ENCODE measurements at regions not wholly inside any gene's neighbourhood (a gene's known extent, or its start where the extent isn't known, plus 50 kb on each side); places are given as distances from the start of the nearest gene placed in this dataset.

DNA sequence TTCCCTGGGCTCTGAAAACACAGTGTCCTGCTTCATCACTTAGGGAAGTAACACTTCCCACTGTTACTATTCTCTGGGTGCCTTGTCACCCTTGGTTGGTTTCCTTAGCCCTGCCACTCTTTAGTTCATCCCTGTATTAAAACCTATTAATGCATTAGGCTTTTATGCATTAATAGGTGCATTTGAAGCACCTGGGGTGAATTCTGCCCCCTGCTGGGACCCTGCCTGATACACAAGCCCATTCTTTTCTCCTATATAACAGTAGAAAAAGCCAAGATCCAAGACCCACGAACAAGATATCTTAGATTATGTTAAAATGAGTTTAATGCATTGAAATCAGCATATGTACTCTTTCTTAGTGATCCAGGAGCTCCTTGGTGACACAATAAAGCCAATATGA is 235.7 kb downstream of the PMP22 start:
- Histone ChIP-seq H3K4me1 (ENCODE audit: control insufficient read depth in 5 of 5, insufficient read depth in 5 of 5, low read length in 5 of 5) (no peaks in the 10 kb centered on the region), H3K4me3 (ENCODE audit: low read depth in 1 of 5, low read length in 5 of 5) (no peak overlapping the region), H3K27me3 (ENCODE audit: control insufficient read depth in 5 of 5, insufficient read depth in 4 of 5, low read length in 5 of 5) (peaks cover 0 to 6% (median 0%) of the 10 kb centered on the region in 5 donors), H3K9ac (ENCODE audit: low read length in 5 of 5) (no peak overlapping the region), H3K9me3 (ENCODE audit: control insufficient read depth in 5 of 5, low read length in 5 of 5) (no peaks in the 10 kb centered on the region), H3K27ac (ENCODE audit: low read depth, low read length) (no peak overlapping the region), H3K36me3 (ENCODE audit: control insufficient read depth in 5 of 5, insufficient read depth in 5 of 5, low read length in 5 of 5) (no peaks in the 10 kb centered on the region)

DNA sequence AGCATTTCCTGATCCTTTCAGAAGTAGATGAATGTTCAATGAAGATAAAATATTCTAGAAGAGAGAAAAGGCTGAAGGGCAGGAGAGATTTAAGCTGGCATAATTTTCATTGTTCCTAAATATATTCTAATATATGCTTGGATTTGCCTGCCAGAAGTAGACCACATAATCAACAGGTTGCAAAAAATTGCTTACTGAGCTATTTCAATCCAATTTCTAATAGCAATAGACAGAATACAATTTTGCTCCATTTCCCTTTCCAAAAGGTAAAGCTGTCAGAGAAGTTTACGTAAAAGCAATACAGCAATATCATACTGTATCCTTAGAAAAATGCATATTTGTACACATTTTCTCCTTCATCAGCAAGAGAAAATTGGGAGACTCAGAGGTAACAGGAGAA is 237.3 kb downstream of the PMP22 start:
- Histone ChIP-seq H3K27ac (ENCODE audit: low read depth, low read length) (no peak overlapping the region), H3K27me3 (ENCODE audit: control insufficient read depth in 5 of 5, insufficient read depth in 4 of 5, low read length in 5 of 5) (peaks cover 0 to 6% (median 0%) of the 10 kb centered on the region in 5 donors), H3K4me1 (ENCODE audit: control insufficient read depth in 5 of 5, insufficient read depth in 5 of 5, low read length in 5 of 5) (no peaks in the 10 kb centered on the region), H3K9me3 (ENCODE audit: control insufficient read depth in 5 of 5, low read length in 5 of 5) (no peaks in the 10 kb centered on the region), H3K36me3 (ENCODE audit: control insufficient read depth in 5 of 5, insufficient read depth in 5 of 5, low read length in 5 of 5) (no peaks in the 10 kb centered on the region), H3K4me3 (ENCODE audit: low read depth in 1 of 5, low read length in 5 of 5) (no peak overlapping the region), H3K9ac (ENCODE audit: low read length in 5 of 5) (no peak overlapping the region)

DNA sequence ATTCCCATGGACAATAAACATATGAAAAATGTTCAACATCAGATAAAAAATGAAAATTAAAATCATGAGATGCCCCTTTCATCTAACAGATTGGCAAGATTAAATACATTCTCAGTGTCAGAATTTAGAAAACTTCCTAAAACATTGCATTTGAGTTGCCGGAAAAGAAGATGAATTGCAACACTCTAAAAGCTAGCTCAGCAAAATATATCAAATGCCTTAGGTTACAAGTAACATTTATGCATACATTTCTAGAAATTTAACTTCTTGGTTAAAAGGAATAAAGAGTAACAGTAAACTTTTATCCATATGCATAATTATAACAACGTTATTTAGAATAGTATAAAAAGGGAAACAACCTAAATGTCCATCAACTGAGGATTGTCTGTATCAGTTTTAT is 239.0 kb downstream of the PMP22 start:
- Histone ChIP-seq H3K9me3 (ENCODE audit: control insufficient read depth in 5 of 5, low read length in 5 of 5) (no peaks in the 10 kb centered on the region), H3K9ac (ENCODE audit: low read length in 5 of 5) (no peak overlapping the region), H3K27me3 (ENCODE audit: control insufficient read depth in 5 of 5, insufficient read depth in 4 of 5, low read length in 5 of 5) (peaks cover 0 to 6% (median 0%) of the 10 kb centered on the region in 5 donors), H3K4me1 (ENCODE audit: control insufficient read depth in 5 of 5, insufficient read depth in 5 of 5, low read length in 5 of 5) (no peaks in the 10 kb centered on the region), H3K4me3 (ENCODE audit: low read depth in 1 of 5, low read length in 5 of 5) (no peak overlapping the region), H3K27ac (ENCODE audit: low read depth, low read length) (no peak overlapping the region), H3K36me3 (ENCODE audit: control insufficient read depth in 5 of 5, insufficient read depth in 5 of 5, low read length in 5 of 5) (no peaks in the 10 kb centered on the region)

DNA sequence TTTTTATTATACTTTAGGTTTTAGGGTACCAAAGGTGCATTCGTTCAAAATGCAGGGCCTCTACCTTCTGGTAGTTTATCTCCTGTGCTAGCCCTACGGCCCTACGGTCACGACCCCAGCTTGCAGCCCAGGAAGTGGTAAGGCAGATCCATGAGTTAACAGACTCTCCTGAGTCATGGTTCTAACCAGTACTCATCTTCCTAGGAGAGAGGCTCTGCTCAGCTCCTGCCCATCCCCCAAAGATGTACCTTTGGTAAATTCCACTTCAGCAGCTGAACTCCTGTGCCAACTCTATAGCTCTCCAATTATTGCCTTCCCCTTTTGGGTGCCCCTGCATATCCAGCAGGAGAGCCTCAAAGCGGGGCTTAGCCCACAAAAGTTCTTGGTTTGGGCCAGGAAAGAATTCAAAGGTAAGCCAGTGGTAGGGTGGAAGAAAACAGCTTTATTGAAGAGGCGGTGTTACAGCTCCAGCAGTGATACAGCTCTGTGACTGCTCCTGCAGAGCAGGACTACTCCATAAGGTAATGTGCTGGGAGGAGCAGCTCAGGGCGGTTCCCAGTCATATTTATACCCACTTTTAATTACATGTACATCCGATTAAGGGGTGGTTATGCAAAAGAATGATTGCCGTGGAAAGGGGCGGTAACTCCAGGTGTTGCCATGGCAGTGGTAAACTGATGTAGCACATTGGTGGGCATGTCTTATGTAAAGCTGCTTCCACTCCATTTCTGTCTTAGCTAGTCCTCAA is 241.4 kb downstream of the PMP22 start:
- Histone ChIP-seq H3K36me3 (ENCODE audit: control insufficient read depth in 5 of 5, insufficient read depth in 5 of 5, low read length in 5 of 5) (no peaks in the 10 kb centered on the region), H3K27ac (ENCODE audit: low read depth, low read length) (no peak overlapping the region), H3K9me3 (ENCODE audit: control insufficient read depth in 5 of 5, low read length in 5 of 5) (no peaks in the 10 kb centered on the region), H3K4me3 (ENCODE audit: low read depth in 1 of 5, low read length in 5 of 5) (no peak overlapping the region), H3K4me1 (ENCODE audit: control insufficient read depth in 5 of 5, insufficient read depth in 5 of 5, low read length in 5 of 5) (no peaks in the 10 kb centered on the region), H3K27me3 (ENCODE audit: control insufficient read depth in 5 of 5, insufficient read depth in 4 of 5, low read length in 5 of 5) (no peaks in the 10 kb centered on the region), H3K9ac (ENCODE audit: low read length in 5 of 5) (no peak overlapping the region)

- Histone ChIP-seq H3K27me3 (ENCODE audit: control insufficient read depth in 5 of 5, insufficient read depth in 4 of 5, low read length in 5 of 5) (no peaks in the 10 kb centered on the region), H3K4me3 (ENCODE audit: low read depth in 1 of 5, low read length in 5 of 5) (no peak overlapping the region), H3K27ac (ENCODE audit: low read depth, low read length) (no peak overlapping the region), H3K9me3 (ENCODE audit: control insufficient read depth in 5 of 5, low read length in 5 of 5) (no peaks in the 10 kb centered on the region), H3K4me1 (ENCODE audit: control insufficient read depth in 5 of 5, insufficient read depth in 5 of 5, low read length in 5 of 5) (no peaks in the 10 kb centered on the region), H3K36me3 (ENCODE audit: control insufficient read depth in 5 of 5, insufficient read depth in 5 of 5, low read length in 5 of 5) (no peaks in the 10 kb centered on the region), H3K9ac (ENCODE audit: low read length in 5 of 5) (no peak overlapping the region)
Observed at GRCh38 chr17:15019158-15019557, 246.0 kb downstream of the PMP22 start.

GRCh38 chr17:15012351-15012980 is 252.7 kb downstream of the PMP22 start:
- H3K9me3 ChIP-seq (ENCODE audit: control insufficient read depth in 5 of 5, low read length in 5 of 5), result no peaks in the 10 kb centered on the region
- no peak overlapping the region for H3K4me3 ChIP-seq (ENCODE audit: low read depth in 1 of 5, low read length in 5 of 5)
- H3K9ac ChIP-seq (ENCODE audit: low read length in 5 of 5), result no peak overlapping the region
- no peaks in the 10 kb centered on the region for H3K36me3 ChIP-seq (ENCODE audit: control insufficient read depth in 5 of 5, insufficient read depth in 5 of 5, low read length in 5 of 5)
- H3K27me3 ChIP-seq (ENCODE audit: control insufficient read depth in 5 of 5, insufficient read depth in 4 of 5, low read length in 5 of 5), result no peaks in the 10 kb centered on the region
- H3K4me1 ChIP-seq (ENCODE audit: control insufficient read depth in 5 of 5, insufficient read depth in 5 of 5, low read length in 5 of 5), result no peaks in the 10 kb centered on the region
- no peak overlapping the region for H3K27ac ChIP-seq (ENCODE audit: low read depth, low read length)

DNA sequence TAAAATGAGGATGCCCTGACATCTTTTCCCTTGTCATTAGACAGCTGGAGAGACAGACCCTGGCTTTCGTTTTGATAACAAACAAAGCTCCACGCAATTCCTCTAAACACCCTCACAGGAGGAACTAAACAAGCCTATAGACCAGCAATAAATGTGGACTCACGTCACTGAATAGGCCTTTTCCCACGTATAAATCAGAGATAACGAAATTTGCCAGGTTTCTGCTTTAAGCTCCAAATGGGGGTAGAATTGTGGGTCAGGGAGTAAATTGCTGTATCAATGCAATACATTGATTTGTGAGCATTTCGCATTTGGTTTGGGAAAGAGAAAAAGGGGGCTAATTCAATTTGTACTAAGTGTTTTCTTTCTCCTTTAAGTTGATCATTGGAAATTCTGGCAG is 256.0 kb downstream of the PMP22 start:
- H3K4me3 ChIP-seq (ENCODE audit: low read depth in 1 of 5, low read length in 5 of 5), result no peak overlapping the region
- H3K9ac ChIP-seq (ENCODE audit: low read length in 5 of 5), result no peak overlapping the region
- H3K4me1 ChIP-seq (ENCODE audit: control insufficient read depth in 5 of 5, insufficient read depth in 5 of 5, low read length in 5 of 5), result no peaks in the 10 kb centered on the region
- no peaks in the 10 kb centered on the region for H3K27me3 ChIP-seq (ENCODE audit: control insufficient read depth in 5 of 5, insufficient read depth in 4 of 5, low read length in 5 of 5)
- H3K27ac ChIP-seq (ENCODE audit: low read depth, low read length), result no peak overlapping the region
- no peaks in the 10 kb centered on the region for H3K36me3 ChIP-seq (ENCODE audit: control insufficient read depth in 5 of 5, insufficient read depth in 5 of 5, low read length in 5 of 5)
- no peaks in the 10 kb centered on the region for H3K9me3 ChIP-seq (ENCODE audit: control insufficient read depth in 5 of 5, low read length in 5 of 5)

- no peaks in the 10 kb centered on the region for H3K4me1 ChIP-seq (ENCODE audit: control insufficient read depth in 5 of 5, insufficient read depth in 5 of 5, low read length in 5 of 5)
- H3K27ac ChIP-seq (ENCODE audit: low read depth, low read length), result no peak overlapping the region
- H3K36me3 ChIP-seq (ENCODE audit: control insufficient read depth in 5 of 5, insufficient read depth in 5 of 5, low read length in 5 of 5), result no peaks in the 10 kb centered on the region
- H3K9ac ChIP-seq (ENCODE audit: low read length in 5 of 5), result no peak overlapping the region
- no peaks in the 10 kb centered on the region for H3K9me3 ChIP-seq (ENCODE audit: control insufficient read depth in 5 of 5, low read length in 5 of 5)
- H3K4me3 ChIP-seq (ENCODE audit: low read depth in 1 of 5, low read length in 5 of 5), result no peak overlapping the region
- H3K27me3 ChIP-seq (ENCODE audit: control insufficient read depth in 5 of 5, insufficient read depth in 4 of 5, low read length in 5 of 5), result no peaks in the 10 kb centered on the region
Observed at GRCh38 chr17:15007147-15007553, 258.0 kb downstream of the PMP22 start.

DNA sequence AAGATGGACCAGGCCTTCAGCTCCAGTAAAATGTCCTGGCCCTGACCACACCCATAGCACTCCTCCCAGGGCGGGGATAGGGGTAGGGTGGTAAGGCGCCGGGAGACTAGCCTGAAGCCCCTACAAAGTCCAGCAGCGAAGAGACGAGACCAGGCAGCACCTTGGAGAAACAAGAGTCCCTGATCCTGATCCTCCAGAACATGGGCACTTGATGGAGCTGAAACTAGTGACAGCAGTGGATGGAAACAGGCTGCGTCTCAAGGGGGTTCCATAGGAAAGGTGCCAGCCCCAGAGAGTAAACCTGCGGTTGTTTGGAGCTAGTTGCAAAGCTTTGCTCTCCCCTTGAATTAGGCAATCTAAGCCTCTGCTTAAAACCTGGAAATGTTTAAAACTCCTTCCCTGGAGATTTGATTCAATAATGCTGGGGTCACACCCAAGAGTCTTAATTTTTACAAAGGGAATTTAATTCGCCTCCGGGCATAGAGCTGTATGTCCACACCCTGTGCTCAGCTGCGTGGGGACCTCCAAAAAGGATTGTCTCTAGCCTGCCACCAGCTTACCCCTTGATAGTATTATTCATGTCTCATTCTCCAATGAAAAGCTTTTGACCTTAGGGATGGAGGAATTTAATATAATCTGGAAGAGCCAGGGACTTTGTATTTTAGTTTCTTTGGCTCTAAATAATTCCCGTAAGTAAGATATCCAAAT is 258.6 kb downstream of the PMP22 start:
- Histone ChIP-seq H3K27ac (ENCODE audit: low read depth, low read length) (no peak overlapping the region), H3K4me3 (ENCODE audit: low read depth in 1 of 5, low read length in 5 of 5) (no peak overlapping the region), H3K27me3 (ENCODE audit: control insufficient read depth in 5 of 5, insufficient read depth in 4 of 5, low read length in 5 of 5) (no peaks in the 10 kb centered on the region), H3K36me3 (ENCODE audit: control insufficient read depth in 5 of 5, insufficient read depth in 5 of 5, low read length in 5 of 5) (no peaks in the 10 kb centered on the region), H3K9me3 (ENCODE audit: control insufficient read depth in 5 of 5, low read length in 5 of 5) (no peaks in the 10 kb centered on the region), H3K4me1 (ENCODE audit: control insufficient read depth in 5 of 5, insufficient read depth in 5 of 5, low read length in 5 of 5) (no peaks in the 10 kb centered on the region), H3K9ac (ENCODE audit: low read length in 5 of 5) (no peak overlapping the region)

DNA sequence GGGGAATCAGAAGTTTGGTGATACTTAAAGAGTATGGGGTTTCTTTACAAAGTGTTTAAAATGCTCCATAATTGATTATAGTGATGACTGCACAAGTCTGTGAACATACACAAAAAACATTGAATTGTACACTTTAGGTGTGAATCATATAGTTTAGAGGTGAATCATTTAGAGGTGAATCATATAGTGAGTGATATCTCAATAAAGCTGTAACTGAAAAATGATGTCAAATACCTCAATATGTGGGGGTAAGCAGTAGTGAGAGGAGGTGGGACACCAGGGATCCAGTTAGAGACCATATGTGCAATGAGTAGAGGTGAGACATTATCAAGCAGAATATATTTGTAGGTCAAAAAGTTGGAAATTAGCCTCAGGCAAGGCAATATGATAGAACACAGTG is 264.5 kb downstream of the PMP22 start:
- no peaks in the 10 kb centered on the region for H3K4me1 ChIP-seq (ENCODE audit: control insufficient read depth in 5 of 5, insufficient read depth in 5 of 5, low read length in 5 of 5)
- H3K27ac ChIP-seq (ENCODE audit: low read depth, low read length), result no peak overlapping the region
- H3K9me3 ChIP-seq (ENCODE audit: control insufficient read depth in 5 of 5, low read length in 5 of 5), result no peaks in the 10 kb centered on the region
- no peak overlapping the region for H3K9ac ChIP-seq (ENCODE audit: low read length in 5 of 5)
- no peak overlapping the region for H3K4me3 ChIP-seq (ENCODE audit: low read depth in 1 of 5, low read length in 5 of 5)
- H3K27me3 ChIP-seq (ENCODE audit: control insufficient read depth in 5 of 5, insufficient read depth in 4 of 5, low read length in 5 of 5), result no peaks in the 10 kb centered on the region
- H3K36me3 ChIP-seq (ENCODE audit: control insufficient read depth in 5 of 5, insufficient read depth in 5 of 5, low read length in 5 of 5), result no peaks in the 10 kb centered on the region

Data from subcutaneous abdominal adipose tissue (tissue), 5 donors.